GM18505 (cell line): ENCODE measurements at regions not wholly inside any gene's neighbourhood (a gene's known extent, or its start where the extent isn't known, plus 50 kb on each side); places are given as distances from the start of the nearest gene placed in this dataset.

Experiments used
- ATAC-seq: cut with Tn5 transposase; IDR thresholded peaks from one replicate; pipeline ENCODE4 v1.9.1; 2021; ENCODE audit not compliant: unreplicated experiment
- POLR2A ChIP-seq: IDR thresholded peaks from 4 replicates; pipeline ENCODE4 v1.6.1; 2011; ENCODE audit warnings: borderline replicate concordance; ENCODE audit not compliant: insufficient read depth, insufficient read length; ENCODE audit errors: extremely low read depth

GRCh38 chr12:34296143-34297041 is 274.1 kb downstream of the ALG10 start:
- TF ChIP-seq POLR2A = no peak
- no peak for ATAC-seq

- ATAC-seq = no peak
Measured at GRCh38 chr12:34297126-34297789, 275.0 kb downstream of the ALG10 start.

GRCh38 chr12:34297790-34298164 is 275.5 kb downstream of the ALG10 start:
- TF ChIP-seq POLR2A = no peak
- no peak for ATAC-seq

More at GRCh38 chr12:34297126-34297789, 275.0 kb downstream of the ALG10 start:
- no peak for TF ChIP-seq POLR2A

GRCh38 chr12:34298176-34298970 is 276.1 kb downstream of the ALG10 start:
- no peak for TF ChIP-seq POLR2A
- ATAC-seq = no peak

GRCh38 chr12:34298971-34299801 is 276.9 kb downstream of the ALG10 start:
- TF ChIP-seq POLR2A = no peak
- no peak for ATAC-seq

GRCh38 chr12:34299802-34300193 is 277.5 kb downstream of the ALG10 start:
- no peak for ATAC-seq
- TF ChIP-seq POLR2A = no peak

GRCh38 chr12:34300376-34301250 is 278.3 kb downstream of the ALG10 start:
- TF ChIP-seq POLR2A = no peak
- ATAC-seq = no peak

GRCh38 chr12:34301251-34302130 is 279.2 kb downstream of the ALG10 start:
- ATAC-seq = no peak
- no peak for TF ChIP-seq POLR2A

GRCh38 chr12:34302131-34302885 is 280.0 kb downstream of the ALG10 start:
- ATAC-seq = no peak
- TF ChIP-seq POLR2A = no peak

GRCh38 chr12:34303091-34303870 is 281.0 kb downstream of the ALG10 start:
- TF ChIP-seq POLR2A = no peak
- no peak for ATAC-seq
